Sigmoid colon (tissue), 6 donors: ENCODE measurements at regions not wholly inside any gene's neighbourhood (a gene's known extent, or its start where the extent isn't known, plus 50 kb on each side); places are given as distances from the start of the nearest gene placed in this dataset.

Experiments used
- DNase-seq: peaks from one replicate; pipeline ENCODE4 v3.0.0-alpha.2; 2019
- H3K27ac ChIP-seq, 4 donors: fragments of 200-600 bp; sonication (generic); one replicate each; pipeline ENCODE4 v1.5.1; 2016 to 2019; ENCODE audit warnings: mild to moderate bottlenecking in 1 of 4
- H3K27me3 ChIP-seq, 3 donors: fragments of 200-600 bp; sonication (generic); one replicate each; pipeline ENCODE4 v1.5.1; 2019; ENCODE audit warnings: mild to moderate bottlenecking in 1 of 3
- H3K36me3 ChIP-seq, 4 donors: fragments of 200-600 bp; sonication (generic); one replicate each; pipeline ENCODE4 v1.5.1; 2016 to 2019
- H3K4me1 ChIP-seq, 4 donors: fragments of 200-600 bp; sonication (generic); one replicate each; pipeline ENCODE4 v1.5.1; 2017 to 2019
- H3K4me3 ChIP-seq, 4 donors: fragments of 200-600 bp; sonication (generic); one replicate each; pipeline ENCODE4 v1.5.1; 2017 to 2019; ENCODE audit warnings: mild to moderate bottlenecking in 2 of 4, moderate library complexity in 1 of 4
- H3K9me3 ChIP-seq, 4 donors: fragments of 200-600 bp in 3 of 4; sonication (generic) in 3 of 4; one replicate each; pipeline versions ENCODE4 v1.5.1 to v1.6.1; 2013 to 2019
- CTCF ChIP-seq, 4 experiments: fragments of 450-650 bp in 3 of 4; fragments of 200-600 bp in 1 of 4; IDR thresholded peaks; one replicate each; pipeline ENCODE4 v1.5.1; 2016 to 2019; ENCODE audit warnings: antibody characterized with exemption in 4 of 4, mild to moderate bottlenecking in 3 of 4, moderate library complexity in 2 of 4
- EP300 ChIP-seq, 4 donors: sonication (generic); formaldehyde crosslinking; IDR thresholded peaks; one replicate each; pipeline ENCODE4 v1.6.1; 2017; ENCODE audit warnings: antibody characterized with exemption in 4 of 4
- POLR2A ChIP-seq, 2 donors: fragments of 450-650 bp; IDR thresholded peaks; one replicate each; pipeline ENCODE4 v1.6.1; 2016; ENCODE audit warnings: antibody characterized with exemption in 2 of 2, mild to moderate bottlenecking in 2 of 2, moderate library complexity in 2 of 2
- POLR2AphosphoS5 ChIP-seq, 4 donors: sonication (generic); formaldehyde crosslinking; IDR thresholded peaks; one replicate each; pipeline ENCODE4 v1.6.1; 2017; ENCODE audit warnings: antibody characterized with exemption in 4 of 4
- WGBS, 2 donors: extraction: QIAGEN DNeasy Blood & Tissue Kit; methylation state at CpG; one replicate each; pipeline ENCODE4 v1.1.7; 2013; 5-methylcytosine and 5-hydroxymethylcytosine counted together
- intact Hi-C: fragments of 100-400 bp; cut with DNase I; formaldehyde crosslinking; loops from one replicate; pipeline ENCODE4 v1.15.1; 2023
- donor health status: healthy with polysubstance abuse.
- donor health status: healthy.

GRCh38 chr20:50398064-50398463 is 112.1 kb upstream of the PTPN1 start:
- WGBS, 2 donors, result 84 to 91% methylated on average over 8 of the region's 8 CpGs
- intact Hi-C loops, result loop anchor here (2.0 kb wide), 1 partner anchor 17 kb away; no protein-coding TSS in a partner anchor
- Histone ChIP-seq H3K4me3 (no peak overlapping the region), H3K4me1 (peaks cover 0 to 54% (median 50%) of the 10 kb centered on the region in 4 donors), H3K27me3 (no peaks in the 10 kb centered on the region), H3K27ac (peak overlapping the region; percentile 71 to 87 (median 77)), H3K9me3 (no peaks in the 10 kb centered on the region), H3K36me3 (no peaks in the 10 kb centered on the region)
- no peak for DNase-seq
- TF ChIP-seq CTCF (IDR thresholded peaks at IDR 0.05) (no peak), POLR2A (IDR thresholded peaks at IDR 0.05) (no peak), POLR2AphosphoS5 (IDR thresholded peaks at IDR 0.05) (no peak), EP300 (IDR thresholded peaks at IDR 0.05) (no peak)

GRCh38 chr20:50398471-50398820 is 111.7 kb upstream of the PTPN1 start:
- Histone ChIP-seq H3K36me3 (no peaks in the 10 kb centered on the region), H3K4me3 (no peak overlapping the region), H3K9me3 (no peaks in the 10 kb centered on the region), H3K27ac (peak overlapping the region; percentile 71 to 87 (median 77)), H3K4me1 (peaks cover 0 to 58% (median 54%) of the 10 kb centered on the region in 4 donors), H3K27me3 (no peaks in the 10 kb centered on the region)
- DNase-seq, result no peak
- no peak for TF ChIP-seq EP300 (IDR thresholded peaks at IDR 0.05)
- TF ChIP-seq POLR2AphosphoS5 (IDR thresholded peaks at IDR 0.05), result no peak
- no peak for TF ChIP-seq POLR2A (IDR thresholded peaks at IDR 0.05)
- no peak for TF ChIP-seq CTCF (IDR thresholded peaks at IDR 0.05)
- intact Hi-C loops, result loop anchor here (2.0 kb wide), 1 partner anchor 16 kb away; no protein-coding TSS in a partner anchor
- WGBS, 2 donors, result 79 to 88% methylated on average over 13 of the region's 13 CpGs

GRCh38 chr20:50398821-50399554 is 111.2 kb upstream of the PTPN1 start:
- Histone ChIP-seq H3K4me1 (peaks cover 0 to 64% (median 59%) of the 10 kb centered on the region in 4 donors), H3K27me3 (no peaks in the 10 kb centered on the region), H3K4me3 (no peak overlapping the region), H3K9me3 (no peaks in the 10 kb centered on the region), H3K36me3 (no peaks in the 10 kb centered on the region), H3K27ac (peak overlapping the region; percentile 71 to 87 (median 77))
- peak; percentile 45 to 71 (median 47) for TF ChIP-seq POLR2AphosphoS5 (IDR thresholded peaks at IDR 0.05)
- TF ChIP-seq EP300 (IDR thresholded peaks at IDR 0.05), result peak in 1 of 4 donors; percentile 68
- TF ChIP-seq CTCF (IDR thresholded peaks at IDR 0.05), result no peak
- peak in 1 of 2 donors; percentile 42 for TF ChIP-seq POLR2A (IDR thresholded peaks at IDR 0.05)
- intact Hi-C loops, result loop anchor here (2.0 kb wide), 1 partner anchor 16 kb away; no protein-coding TSS in a partner anchor
- peak; percentile 92 for DNase-seq
- 80 to 85% methylated on average over 20 of the region's 20 CpGs for WGBS, 2 donors

- 88 to 91% methylated on average over 9 of the region's 9 CpGs for WGBS, 2 donors
Observed at GRCh38 chr20:50399555-50399916, 110.6 kb upstream of the PTPN1 start.

More at GRCh38 chr20:50399555-50399916, 110.6 kb upstream of the PTPN1 start:
- Histone ChIP-seq H3K9me3 (no peaks in the 10 kb centered on the region), H3K27me3 (no peaks in the 10 kb centered on the region), H3K36me3 (no peaks in the 10 kb centered on the region), H3K27ac (peak overlapping the region; percentile 71 to 87 (median 77)), H3K4me3 (no peak overlapping the region), H3K4me1 (peaks cover 0 to 64% (median 58%) of the 10 kb centered on the region in 4 donors)
- intact Hi-C loops, result loop anchor here (2.0 kb wide), 1 partner anchor 15 kb away; no protein-coding TSS in a partner anchor
- TF ChIP-seq POLR2A (IDR thresholded peaks at IDR 0.05) (no peak), CTCF (IDR thresholded peaks at IDR 0.05) (no peak), POLR2AphosphoS5 (IDR thresholded peaks at IDR 0.05) (no peak), EP300 (IDR thresholded peaks at IDR 0.05) (no peak)
- DNase-seq, result no peak
